ENCODE measurements at regions not wholly inside any gene's neighbourhood (a gene's known extent, or its start where the extent isn't known, plus 50 kb on each side); places are given as distances from the start of the nearest gene placed in this dataset.

GRCh38 chr4:159008671-159009070 lies 94.2 kb upstream of the RAPGEF2 start:
- Histone ChIP-seq H3K9me3 (no peaks in the 10 kb centered on the region), H3K27me3 (replicated peaks; ENCODE audit: control insufficient read depth, insufficient read depth, low read length) (no peaks in the 10 kb centered on the region), H3K4me3 (ENCODE audit: low read depth, low read length) (no peak overlapping the region), H3K36me3 (ENCODE audit: control insufficient read depth, insufficient read depth, low read length) (no peaks in the 10 kb centered on the region), H3K4me1 (peaks cover 13% of the 10 kb centered on the region)
- intact Hi-C loops (cut with micrococcal nuclease; ENCODE audit: unreplicated experiment): loop anchor here (5.0 kb wide), 1 partner anchor 39 kb away; no protein-coding TSS in a partner anchor
- DNase-seq: no peak
- H3K4me3 Mint-ChIP-seq (ENCODE audit: unreplicated experiment): no peak overlapping the region
- ChIA-PET POLR2A (no interaction called here), CTCF (no interaction called here)
- no TSS peak for BruUV-seq (replicated peaks)
- H3K36me3 Mint-ChIP-seq (ENCODE audit: insufficient read depth, unreplicated experiment): no peaks in the 10 kb centered on the region
- no peaks in the 10 kb centered on the region for H3K9me3 Mint-ChIP-seq (ENCODE audit: unreplicated experiment)
- peaks cover 6% of the 10 kb centered on the region for H3K4me1 Mint-ChIP-seq (ENCODE audit: low read depth, unreplicated experiment)
- no peak for TF ChIP-seq CTCF (IDR thresholded peaks at IDR 0.05; ENCODE audit: insufficient read depth in 1 of 2, low read depth in 1 of 2, low read length in 1 of 2, severe bottlenecking in 1 of 2, unreplicated experiment in 1 of 2)
- no peak overlapping the region for H3K27ac Mint-ChIP-seq (ENCODE audit: unreplicated experiment)
- no peaks in the 10 kb centered on the region for H3K27me3 Mint-ChIP-seq (ENCODE audit: insufficient read depth, unreplicated experiment)

GRCh38 chr4:159009521-159009920 lies 93.4 kb upstream of the RAPGEF2 start:
- Mint-ChIP-seq H3K27ac (ENCODE audit: unreplicated experiment) (no peak overlapping the region), H3K4me3 (ENCODE audit: unreplicated experiment) (no peak overlapping the region), H3K36me3 (ENCODE audit: insufficient read depth, unreplicated experiment) (no peaks in the 10 kb centered on the region), H3K4me1 (ENCODE audit: low read depth, unreplicated experiment) (peaks cover 6% of the 10 kb centered on the region), H3K9me3 (ENCODE audit: unreplicated experiment) (no peaks in the 10 kb centered on the region), H3K27me3 (ENCODE audit: insufficient read depth, unreplicated experiment) (no peaks in the 10 kb centered on the region)
- H3K27me3 ChIP-seq (replicated peaks; ENCODE audit: control insufficient read depth, insufficient read depth, low read length): no peaks in the 10 kb centered on the region
- intact Hi-C loops (cut with micrococcal nuclease; ENCODE audit: unreplicated experiment): loop anchor here (5.0 kb wide), 1 partner anchor 38 kb away; no protein-coding TSS in a partner anchor
- no peaks in the 10 kb centered on the region for H3K9me3 ChIP-seq
- DNase-seq: no peak
- H3K36me3 ChIP-seq (ENCODE audit: control insufficient read depth, insufficient read depth, low read length): no peaks in the 10 kb centered on the region
- H3K4me3 ChIP-seq (ENCODE audit: low read depth, low read length): no peak overlapping the region
- TF ChIP-seq CTCF (IDR thresholded peaks at IDR 0.05; ENCODE audit: insufficient read depth in 1 of 2, low read depth in 1 of 2, low read length in 1 of 2, severe bottlenecking in 1 of 2, unreplicated experiment in 1 of 2): no peak
- ChIA-PET CTCF (no interaction called here), POLR2A (no interaction called here)
- peaks cover 13% of the 10 kb centered on the region for H3K4me1 ChIP-seq
- BruUV-seq (replicated peaks): no TSS peak

GRCh38 chr4:159010100-159010499 lies 92.8 kb upstream of the RAPGEF2 start:
- no peak for TF ChIP-seq CTCF (IDR thresholded peaks at IDR 0.05; ENCODE audit: insufficient read depth in 1 of 2, low read depth in 1 of 2, low read length in 1 of 2, severe bottlenecking in 1 of 2, unreplicated experiment in 1 of 2)
- no peaks in the 10 kb centered on the region for H3K27me3 ChIP-seq (replicated peaks; ENCODE audit: control insufficient read depth, insufficient read depth, low read length)
- H3K4me3 Mint-ChIP-seq (ENCODE audit: unreplicated experiment): no peak overlapping the region

More at GRCh38 chr4:159010100-159010499, 92.8 kb upstream of the RAPGEF2 start:
- POLR2A ChIA-PET: no interaction called here
- H3K4me1 ChIP-seq: peaks cover 13% of the 10 kb centered on the region
- no peaks in the 10 kb centered on the region for H3K9me3 ChIP-seq
- no peak overlapping the region for H3K4me3 ChIP-seq (ENCODE audit: low read depth, low read length)
- Mint-ChIP-seq H3K27ac (ENCODE audit: unreplicated experiment) (no peak overlapping the region), H3K36me3 (ENCODE audit: insufficient read depth, unreplicated experiment) (no peaks in the 10 kb centered on the region), H3K27me3 (ENCODE audit: insufficient read depth, unreplicated experiment) (no peaks in the 10 kb centered on the region), H3K9me3 (ENCODE audit: unreplicated experiment) (no peaks in the 10 kb centered on the region), H3K4me1 (ENCODE audit: low read depth, unreplicated experiment) (peaks cover 6% of the 10 kb centered on the region)
- no peak for DNase-seq
- BruUV-seq (replicated peaks): no TSS peak
- intact Hi-C loops (cut with micrococcal nuclease; ENCODE audit: unreplicated experiment): no loop called here
- H3K36me3 ChIP-seq (ENCODE audit: control insufficient read depth, insufficient read depth, low read length): no peaks in the 10 kb centered on the region
- CTCF ChIA-PET: no interaction called here

Data from Caco-2 (cell line).